LNCaP clone FGC (cell line): ENCODE measurements at regions not wholly inside any gene's neighbourhood (a gene's known extent, or its start where the extent isn't known, plus 50 kb on each side); places are given as distances from the start of the nearest gene placed in this dataset.
"Not testable (repeated sequence)": the region's sequence is repeated elsewhere in the genome, so short reads cannot be mapped to it uniquely, and the experiment has no call there.

Source experiments
- DNase-seq: peaks from one replicate; pipeline ENCODE4 v3.0.0-alpha.2; 2011; ENCODE audit warnings: low read depth
- H3K4me3 ChIP-seq: 2 replicates; pipeline ENCODE4 v1.5.1; 2011; ENCODE audit warnings: mild to moderate bottlenecking, low read depth, low read length, control low read depth
- TF ChIP-seq, protein P1 (sequence below): IDR thresholded peaks from 2 replicates; pipeline ENCODE4 v1.5.1; 2012; ENCODE audit warnings: mild to moderate bottlenecking; ENCODE audit not compliant: control insufficient read depth, insufficient read depth; ENCODE audit errors: extremely low read depth

DNA sequence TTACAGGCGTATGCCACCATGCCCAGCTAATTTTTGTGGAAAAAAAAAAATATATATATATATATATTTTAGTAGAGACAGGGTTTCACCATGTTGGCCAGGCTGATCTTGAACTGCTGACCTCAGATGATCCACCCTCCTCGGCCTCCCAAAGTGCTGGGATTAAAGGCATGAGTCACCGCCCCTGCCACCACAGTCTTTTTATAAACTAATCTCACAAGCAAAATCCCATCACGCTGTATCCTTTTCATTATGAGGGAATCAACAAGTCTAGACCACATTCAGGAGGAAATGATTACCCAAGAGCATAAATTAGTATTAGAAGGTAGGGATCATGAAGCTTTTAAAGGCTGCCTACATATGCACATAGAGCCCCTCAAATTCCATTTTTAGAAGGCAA lies 210.6 kb upstream of the NBEA start:
- TF ChIP-seq, protein P1, sequence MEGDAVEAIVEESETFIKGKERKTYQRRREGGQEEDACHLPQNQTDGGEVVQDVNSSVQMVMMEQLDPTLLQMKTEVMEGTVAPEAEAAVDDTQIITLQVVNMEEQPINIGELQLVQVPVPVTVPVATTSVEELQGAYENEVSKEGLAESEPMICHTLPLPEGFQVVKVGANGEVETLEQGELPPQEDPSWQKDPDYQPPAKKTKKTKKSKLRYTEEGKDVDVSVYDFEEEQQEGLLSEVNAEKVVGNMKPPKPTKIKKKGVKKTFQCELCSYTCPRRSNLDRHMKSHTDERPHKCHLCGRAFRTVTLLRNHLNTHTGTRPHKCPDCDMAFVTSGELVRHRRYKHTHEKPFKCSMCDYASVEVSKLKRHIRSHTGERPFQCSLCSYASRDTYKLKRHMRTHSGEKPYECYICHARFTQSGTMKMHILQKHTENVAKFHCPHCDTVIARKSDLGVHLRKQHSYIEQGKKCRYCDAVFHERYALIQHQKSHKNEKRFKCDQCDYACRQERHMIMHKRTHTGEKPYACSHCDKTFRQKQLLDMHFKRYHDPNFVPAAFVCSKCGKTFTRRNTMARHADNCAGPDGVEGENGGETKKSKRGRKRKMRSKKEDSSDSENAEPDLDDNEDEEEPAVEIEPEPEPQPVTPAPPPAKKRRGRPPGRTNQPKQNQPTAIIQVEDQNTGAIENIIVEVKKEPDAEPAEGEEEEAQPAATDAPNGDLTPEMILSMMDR: no peak
- no peak overlapping the region for H3K4me3 ChIP-seq
- no peak for DNase-seq

- no peak overlapping the region for H3K4me3 ChIP-seq
- TF ChIP-seq, protein P1: no peak
- DNase-seq: no peak
Observed at GRCh38 chr13:34733721-34734120, 208.3 kb upstream of the NBEA start.

GRCh38 chr13:34734932-34735331 lies 207.1 kb upstream of the NBEA start:
- TF ChIP-seq, protein P1: no peak
- H3K4me3 ChIP-seq: no peak overlapping the region
- DNase-seq: no peak

DNA sequence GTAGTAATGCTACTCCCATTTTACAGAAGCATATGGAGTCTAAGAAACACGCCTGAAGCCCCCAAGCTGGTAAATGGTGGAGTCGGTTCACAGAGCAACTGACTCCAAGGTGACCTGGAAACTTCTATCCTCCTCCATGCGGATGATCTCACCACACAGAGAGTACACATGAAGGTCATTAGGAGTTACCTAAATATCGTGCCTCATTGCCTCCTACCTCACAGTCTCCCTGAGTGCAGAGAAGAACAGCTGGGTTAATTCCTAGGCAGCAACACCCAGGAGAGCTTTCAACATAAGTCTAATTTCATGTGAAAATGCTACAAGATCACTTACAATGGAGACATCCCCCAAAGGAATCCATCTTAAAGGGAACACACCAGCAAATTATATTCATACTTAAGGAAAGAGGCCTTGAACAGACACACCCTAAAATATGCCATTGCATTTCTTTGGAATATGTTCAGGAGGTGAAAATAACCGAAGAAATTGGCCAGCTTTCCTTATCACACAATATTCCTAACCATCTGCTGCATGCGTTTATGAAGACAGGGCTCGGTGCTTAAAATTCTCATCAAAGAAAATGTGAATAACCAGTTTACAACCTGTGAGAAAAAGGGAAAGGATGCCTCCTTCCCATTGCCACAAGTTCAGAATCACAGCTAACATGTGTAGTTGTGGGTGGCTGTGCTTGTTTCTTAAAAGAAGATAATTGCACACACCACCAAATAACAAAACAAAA lies 203.6 kb upstream of the NBEA start:
- no peak for DNase-seq
- TF ChIP-seq, protein P1: no peak
- H3K4me3 ChIP-seq: no peak overlapping the region

GRCh38 chr13:34747056-34747455 lies 195.0 kb upstream of the NBEA start:
- not testable (repeated sequence) for H3K4me3 ChIP-seq, DNase-seq

DNA sequence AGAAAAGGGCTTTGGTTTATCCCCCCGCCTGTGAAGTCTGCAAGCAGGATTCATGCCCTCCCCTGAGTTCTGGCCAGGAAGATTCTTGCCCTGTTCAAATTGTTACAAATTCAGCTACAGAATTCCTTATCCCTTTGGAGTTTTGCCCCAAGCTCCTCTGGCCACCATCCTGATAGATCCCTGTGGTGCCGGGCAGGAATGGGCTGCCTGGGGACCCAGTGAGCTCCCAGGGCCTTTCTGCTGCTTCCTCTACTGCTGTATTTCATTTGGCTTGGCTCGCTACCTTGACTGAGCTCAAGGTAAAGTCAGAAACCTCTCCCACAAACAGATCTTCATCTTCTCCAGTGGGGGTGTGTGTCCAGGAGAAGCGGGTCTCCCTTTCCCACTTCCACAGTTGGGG lies 194.6 kb upstream of the NBEA start:
- TF ChIP-seq, protein P1: no peak
- DNase-seq: no peak
- no peak overlapping the region for H3K4me3 ChIP-seq

- DNase-seq: peak; percentile 11
- TF ChIP-seq, protein P1: no peak
- H3K4me3 ChIP-seq: no peak overlapping the region
Observed at GRCh38 chr13:34748073-34748472, 194.0 kb upstream of the NBEA start.

DNA sequence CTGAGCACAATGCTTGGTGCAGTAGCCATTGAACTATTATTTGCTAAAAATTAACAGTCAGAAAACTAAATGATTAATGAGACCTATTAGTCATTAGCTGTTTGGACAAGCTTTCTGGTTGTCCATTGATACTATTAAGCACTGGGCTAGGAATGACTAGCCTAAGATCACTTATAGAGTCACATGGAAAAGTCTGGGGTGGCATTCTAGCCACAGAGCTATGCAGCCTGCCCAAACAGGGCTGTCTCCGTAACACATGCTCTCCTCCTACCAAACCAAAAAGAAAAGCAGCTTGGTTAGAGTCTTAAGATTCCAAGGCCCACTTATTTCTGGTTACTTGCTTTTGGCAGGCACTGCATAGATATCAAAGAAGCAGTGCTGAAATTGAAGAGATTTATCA lies 193.5 kb upstream of the NBEA start:
- TF ChIP-seq, protein P1: no peak
- DNase-seq: no peak
- no peak overlapping the region for H3K4me3 ChIP-seq
